ENCODE measurements at regions not wholly inside any gene's neighbourhood (a gene's known extent, or its start where the extent isn't known, plus 50 kb on each side); places are given as distances from the start of the nearest gene placed in this dataset.
"Not testable (repeated sequence)": the region's sequence is repeated elsewhere in the genome, so short reads cannot be mapped to it uniquely, and the experiment has no call there.

GRCh38 chr5:74970891-74971290, 81.5 kb downstream of the GCNT4 start:
- TF ChIP-seq CTCF, POLR2A, POLR2AphosphoS5 (IDR thresholded peaks at IDR 0.05): not testable (repeated sequence)

Data from sigmoid colon (tissue), 4 donors.